ENCODE measurements at regions not wholly inside any gene's neighbourhood (a gene's known extent, or its start where the extent isn't known, plus 50 kb on each side); places are given as distances from the start of the nearest gene placed in this dataset.
A peak's percentile ranks its signal among the peaks of the same experiment; 100 is the strongest.
"Not testable (repeated sequence)": the region's sequence is repeated elsewhere in the genome, so short reads cannot be mapped to it uniquely, and the experiment has no call there.

DNA sequence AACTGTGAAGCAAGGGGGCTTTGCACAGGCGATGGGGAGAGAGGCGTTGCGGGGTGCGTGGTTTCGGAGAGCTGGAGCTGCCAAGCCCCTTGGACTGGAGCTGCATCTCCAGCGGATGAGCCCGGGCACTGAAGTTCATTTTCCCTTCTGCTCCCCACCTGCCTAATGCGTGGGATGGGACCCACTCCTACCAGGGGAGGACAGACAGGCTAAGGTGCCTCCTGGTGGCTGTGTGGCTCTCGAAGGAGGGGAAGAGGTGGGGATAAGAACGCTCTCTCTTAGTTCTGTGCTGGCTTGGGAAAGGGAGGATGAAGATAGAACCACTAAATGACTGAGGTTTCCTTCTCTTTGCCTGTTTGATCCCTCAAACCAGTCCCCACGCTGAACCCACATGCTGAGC, 177.6 kb upstream of the PITRM1 start:
- no peak for DNase-seq (ENCODE audit: low read depth in 2 of 2)

DNA sequence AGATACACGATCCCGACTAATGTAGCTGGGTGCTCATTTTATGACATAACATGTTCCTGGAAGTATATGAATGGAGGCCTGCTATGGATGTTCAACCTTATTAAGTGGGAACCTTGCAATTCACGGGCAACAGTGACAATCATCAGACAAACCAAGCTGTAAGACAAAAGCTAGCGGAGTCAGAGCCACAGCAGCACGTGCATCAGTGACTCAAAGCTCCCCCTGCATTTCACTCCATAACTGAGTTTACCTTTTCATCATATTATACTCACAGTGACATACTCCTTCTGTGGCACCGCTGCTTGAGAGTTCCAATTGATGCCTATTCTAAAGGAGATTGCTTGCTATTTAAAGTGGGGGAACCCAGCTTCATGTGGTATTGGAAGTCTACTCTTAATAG, 176.0 kb upstream of the PITRM1 start:
- DNase-seq (ENCODE audit: low read depth in 2 of 2) = no peak

DNA sequence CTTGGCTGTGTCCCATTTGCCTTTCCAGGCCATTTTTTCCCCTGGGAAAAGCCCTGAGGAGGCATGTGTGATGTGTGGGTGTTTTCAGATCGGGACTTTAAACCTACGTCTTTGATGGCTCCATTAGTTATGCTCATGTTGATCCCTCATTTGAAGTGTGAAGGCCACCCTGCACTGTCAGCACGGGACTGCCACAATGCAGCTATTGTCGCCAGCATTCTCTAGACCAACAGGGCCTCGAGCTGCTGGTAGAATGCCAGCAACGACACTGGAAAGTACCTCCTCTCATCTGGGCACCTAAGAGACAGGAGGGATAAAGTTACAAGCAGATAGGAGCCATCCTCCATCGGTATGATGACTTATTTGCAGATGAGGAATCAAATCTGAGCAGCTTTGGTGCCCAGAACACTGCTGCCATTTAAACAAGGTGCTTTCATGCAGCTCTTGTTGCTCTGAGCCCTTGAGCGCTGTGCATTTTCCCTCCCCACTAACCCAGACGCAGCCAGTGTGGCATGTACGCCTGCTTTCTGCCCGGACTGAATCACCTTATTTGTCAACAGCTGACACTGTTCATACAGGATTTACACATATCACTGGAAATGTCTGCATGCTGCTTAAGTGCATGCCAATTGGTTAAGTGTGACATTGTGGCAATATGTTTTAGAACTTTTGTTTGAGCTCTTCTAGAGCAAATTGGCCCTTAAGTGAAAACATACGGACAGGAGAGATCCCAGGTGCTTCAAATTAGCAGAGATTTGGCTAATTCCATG, 175.0 kb upstream of the PITRM1 start:
- DNase-seq (ENCODE audit: low read depth in 2 of 2) = peak in 1 of 2 experiments; percentile 25

DNA sequence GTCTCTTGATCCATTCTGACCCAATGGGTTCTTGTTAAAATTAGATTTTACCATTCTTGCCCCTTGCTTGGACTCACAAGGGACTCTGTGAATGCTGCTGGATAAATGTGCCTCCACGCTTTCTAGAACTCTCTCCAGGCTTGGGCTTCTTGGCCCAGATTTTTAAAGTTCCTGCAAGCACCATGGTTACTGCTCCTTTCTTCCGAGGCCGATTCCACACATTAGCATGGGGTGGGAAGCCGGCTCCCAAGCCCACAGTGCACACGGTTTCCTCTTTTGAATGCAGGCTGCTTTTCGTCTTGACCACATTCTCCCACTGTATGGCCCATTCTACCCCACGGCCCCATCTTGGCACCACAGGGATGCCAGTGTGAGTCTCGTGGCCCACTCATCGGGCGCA, 174.3 kb upstream of the PITRM1 start:
- DNase-seq (ENCODE audit: low read depth in 2 of 2) = no peak

DNA sequence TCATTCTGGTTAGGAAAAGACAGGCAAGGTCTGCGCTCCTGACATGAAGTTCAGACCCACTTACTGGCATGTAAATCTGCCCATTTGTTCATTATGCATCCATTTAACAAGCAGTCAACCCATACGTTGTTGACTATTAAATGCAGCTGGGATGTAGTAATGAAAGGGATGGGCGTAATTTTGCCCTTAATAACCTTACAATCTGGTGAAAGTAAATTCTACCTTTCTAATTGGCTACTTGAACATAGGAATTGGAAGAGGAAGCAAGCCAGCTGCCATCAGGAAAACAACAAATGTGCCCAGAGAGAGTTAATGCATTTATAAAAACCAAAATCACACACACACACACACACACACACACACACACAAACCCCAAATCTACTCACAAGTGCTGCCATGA, 170.2 kb upstream of the PITRM1 start:
- no peak for DNase-seq (ENCODE audit: low read depth in 2 of 2)

DNA sequence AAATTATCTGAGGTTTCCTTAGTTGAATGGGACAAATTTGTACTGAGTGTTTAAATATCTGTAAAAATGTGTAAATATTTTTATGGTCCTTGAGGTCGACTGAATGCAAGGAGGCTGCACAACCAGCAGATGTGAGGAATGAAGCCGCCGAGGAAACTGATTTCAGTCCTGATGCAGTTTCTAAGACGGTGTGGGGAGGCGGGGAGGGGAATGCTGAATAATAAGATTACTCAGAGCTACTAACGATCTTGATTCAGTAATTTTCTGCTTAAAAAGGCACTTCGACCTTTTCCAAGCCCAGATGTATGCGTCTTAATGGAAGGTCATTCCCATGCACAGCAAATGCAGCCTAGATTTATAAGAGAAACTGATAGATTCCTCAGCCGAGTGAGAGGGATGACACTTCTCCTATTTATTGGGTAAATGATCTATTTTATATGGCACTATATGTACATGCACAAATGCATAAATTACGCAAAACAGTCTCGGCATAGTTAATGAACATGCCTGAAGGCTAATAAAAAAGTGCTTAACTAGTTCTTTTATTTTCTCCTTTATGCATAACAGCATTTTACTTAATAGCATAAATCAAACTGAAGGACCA, 167.6 kb upstream of the PITRM1 start:
- DNase-seq (ENCODE audit: low read depth in 2 of 2) = no peak

DNA sequence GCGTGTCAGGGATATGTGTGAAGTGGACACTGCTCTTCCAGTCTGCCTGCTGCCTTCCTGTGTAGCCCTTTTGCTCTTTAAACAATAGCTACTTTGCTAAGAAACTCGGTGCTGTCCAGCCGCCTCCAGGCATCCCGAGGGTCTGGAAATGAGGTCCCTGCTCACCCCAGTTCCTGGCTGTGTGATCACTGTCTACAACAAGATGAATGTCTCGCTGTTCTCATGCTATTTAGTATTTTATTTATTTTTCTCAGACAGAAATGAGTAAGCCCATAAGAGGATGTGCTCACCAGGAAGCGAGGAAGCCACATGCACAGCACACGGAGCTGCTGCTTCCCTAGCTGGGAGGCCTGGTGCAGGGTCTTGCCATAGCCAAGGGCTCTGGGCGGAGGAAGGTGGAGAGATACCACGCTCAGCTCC, 167.0 kb upstream of the PITRM1 start:
- no peak for DNase-seq (ENCODE audit: low read depth in 2 of 2)

DNA sequence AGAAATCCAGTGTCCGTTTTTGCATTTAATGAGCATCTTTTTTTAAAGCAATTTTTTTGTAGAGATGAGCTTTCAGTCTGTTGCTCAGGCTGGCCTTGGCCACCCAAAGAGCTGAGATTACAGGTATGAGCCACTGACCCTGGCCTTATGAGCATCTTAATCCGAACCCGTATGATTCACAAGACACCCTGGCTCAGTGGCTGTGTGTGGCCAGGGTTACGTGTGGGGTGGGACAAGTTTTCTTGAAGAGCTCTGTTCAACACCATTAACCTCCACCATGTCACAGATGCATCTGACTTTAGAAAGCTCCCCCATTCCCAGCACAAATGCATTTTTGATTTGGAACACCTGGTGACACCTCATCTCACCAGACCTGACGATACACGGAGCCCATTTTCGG, 166.5 kb upstream of the PITRM1 start:
- no peak for DNase-seq (ENCODE audit: low read depth in 2 of 2)

DNA sequence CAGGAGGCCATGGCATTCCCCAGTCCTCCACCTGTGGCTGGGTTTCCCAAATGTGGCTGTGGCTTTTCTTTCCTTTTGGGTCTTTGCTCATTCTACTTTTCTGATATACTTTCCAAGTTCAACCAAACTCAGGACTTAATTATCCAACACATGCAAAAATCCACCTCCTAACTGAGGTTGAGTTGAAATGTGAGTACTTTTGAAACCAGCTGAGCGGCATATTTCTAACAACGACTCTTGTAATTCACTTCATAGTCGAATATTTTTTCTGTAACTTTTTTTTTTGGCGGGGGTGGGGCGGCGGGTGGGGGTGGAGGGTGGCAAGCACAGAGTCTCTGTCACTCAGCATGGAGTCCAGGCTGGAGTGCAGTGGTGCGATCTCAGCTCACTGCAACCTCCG, 165.2 kb upstream of the PITRM1 start:
- DNase-seq (ENCODE audit: low read depth in 2 of 2) = no peak

DNA sequence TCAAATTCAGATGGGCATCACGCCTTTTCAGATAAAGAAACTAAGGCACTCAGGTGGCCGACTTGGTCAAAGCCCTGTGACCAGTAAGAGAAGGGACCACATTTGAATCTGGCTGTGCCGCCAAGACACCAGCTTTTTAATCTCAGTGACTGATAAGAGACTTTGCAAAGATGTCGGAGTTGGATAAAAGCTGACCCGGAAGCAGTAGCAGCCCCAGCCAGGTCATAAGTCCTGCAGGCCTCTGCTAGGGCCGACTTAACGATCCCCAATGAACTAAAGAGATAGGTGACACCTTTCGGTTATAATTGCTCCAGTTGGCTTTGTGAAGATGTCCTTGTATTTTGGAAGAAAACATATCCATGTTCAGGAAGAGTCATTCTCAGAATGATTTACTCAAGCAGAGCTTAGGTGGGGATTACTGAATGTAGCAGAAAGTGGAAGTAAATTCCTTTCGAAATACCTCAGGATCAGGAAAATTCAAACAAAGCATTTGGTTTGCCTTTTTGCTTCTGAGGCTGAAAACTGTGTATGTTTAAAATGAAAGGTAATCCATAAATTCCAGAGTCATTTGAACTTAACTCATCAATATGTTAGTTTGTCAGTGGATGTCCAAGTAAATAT, 164.2 kb upstream of the PITRM1 start:
- DNase-seq (ENCODE audit: low read depth in 2 of 2) = no peak

DNA sequence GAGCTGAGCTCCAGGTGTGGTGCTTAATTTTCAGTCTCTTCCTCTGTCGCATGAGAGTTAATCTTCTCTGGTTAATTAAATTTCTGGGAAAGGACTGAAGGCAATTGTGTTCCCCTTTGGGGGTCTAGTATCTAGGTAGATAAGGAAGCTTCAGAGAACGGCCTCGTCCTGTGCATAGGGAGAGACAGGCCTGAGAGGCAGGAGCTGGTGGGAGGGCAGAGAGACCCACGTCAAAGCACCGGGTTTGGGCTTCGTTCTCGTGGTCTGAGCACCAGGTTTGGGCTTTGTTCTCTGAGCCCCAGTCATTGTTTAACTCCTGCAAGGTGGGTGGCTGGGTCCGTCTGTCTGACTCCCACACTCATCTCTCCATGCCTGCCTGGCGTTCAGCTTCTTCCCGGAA, 160.8 kb upstream of the PITRM1 start:
- DNase-seq (ENCODE audit: low read depth in 2 of 2) = no peak

DNA sequence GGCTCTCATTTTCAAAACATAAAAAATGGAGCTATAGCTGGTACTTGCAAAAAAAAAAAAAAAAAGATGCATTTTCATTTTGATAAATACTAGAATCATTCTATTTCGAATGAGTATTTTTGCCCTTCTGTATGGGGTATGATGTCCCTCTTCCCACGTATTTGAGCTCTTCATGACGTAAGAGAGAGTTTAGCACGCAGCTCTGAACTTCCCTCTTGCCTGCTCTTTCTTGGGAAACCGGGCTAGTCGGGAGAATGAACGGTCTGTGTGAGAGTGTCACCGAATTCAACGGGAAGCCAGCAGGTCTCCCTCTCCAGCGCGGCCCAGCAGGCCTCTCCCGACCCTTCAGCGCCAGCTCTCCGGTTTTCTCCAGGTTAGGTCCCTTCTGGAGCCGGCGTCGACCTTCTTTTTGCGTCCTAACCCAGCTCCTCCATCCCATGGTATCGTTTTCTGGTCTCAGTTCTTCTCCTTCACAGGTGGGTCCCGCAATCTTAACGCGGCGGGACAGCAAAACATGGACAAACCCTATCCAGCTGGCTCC, 159.2 kb upstream of the PITRM1 start:
- DNase-seq (ENCODE audit: low read depth in 2 of 2) = no peak

DNA sequence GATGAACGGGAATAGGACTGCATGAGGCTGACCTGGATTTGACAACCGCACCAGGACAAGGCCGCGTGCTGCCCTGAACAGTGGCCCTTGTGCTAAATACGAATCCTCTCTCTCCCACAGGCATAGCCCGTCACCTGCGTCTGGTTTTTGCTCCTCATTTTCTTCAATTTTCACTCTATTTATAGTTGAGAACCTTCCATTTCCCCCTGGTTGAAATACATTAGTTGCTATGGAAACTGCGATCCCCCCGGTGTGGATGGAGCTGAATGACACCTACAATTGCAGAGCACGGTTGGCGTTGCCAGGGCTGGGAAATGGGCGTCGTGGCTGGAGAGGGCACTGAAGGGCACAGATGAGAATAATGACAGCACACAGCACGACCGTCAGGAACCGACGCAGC, 158.6 kb upstream of the PITRM1 start:
- no peak for DNase-seq (ENCODE audit: low read depth in 2 of 2)

DNA sequence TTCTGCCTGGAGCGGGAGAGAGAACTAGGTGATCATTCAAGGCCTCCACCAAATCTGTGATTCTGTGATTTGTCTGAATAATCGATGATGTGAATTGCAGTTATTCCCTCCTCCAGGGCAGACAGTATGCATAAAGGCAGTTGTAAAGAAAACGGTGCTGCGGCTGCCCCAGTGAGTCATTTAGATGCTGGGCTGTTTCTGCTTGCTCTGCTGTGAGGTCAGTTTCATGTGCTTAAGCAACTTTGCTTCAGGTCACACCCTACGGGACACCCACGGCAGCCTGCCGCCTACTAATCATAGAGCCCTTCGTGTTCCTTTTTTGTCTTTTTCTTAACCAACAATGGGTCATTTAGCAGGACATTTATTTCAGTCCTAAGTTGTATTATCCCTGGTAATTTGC, 158.1 kb upstream of the PITRM1 start:
- DNase-seq (ENCODE audit: low read depth in 2 of 2) = no peak

DNA sequence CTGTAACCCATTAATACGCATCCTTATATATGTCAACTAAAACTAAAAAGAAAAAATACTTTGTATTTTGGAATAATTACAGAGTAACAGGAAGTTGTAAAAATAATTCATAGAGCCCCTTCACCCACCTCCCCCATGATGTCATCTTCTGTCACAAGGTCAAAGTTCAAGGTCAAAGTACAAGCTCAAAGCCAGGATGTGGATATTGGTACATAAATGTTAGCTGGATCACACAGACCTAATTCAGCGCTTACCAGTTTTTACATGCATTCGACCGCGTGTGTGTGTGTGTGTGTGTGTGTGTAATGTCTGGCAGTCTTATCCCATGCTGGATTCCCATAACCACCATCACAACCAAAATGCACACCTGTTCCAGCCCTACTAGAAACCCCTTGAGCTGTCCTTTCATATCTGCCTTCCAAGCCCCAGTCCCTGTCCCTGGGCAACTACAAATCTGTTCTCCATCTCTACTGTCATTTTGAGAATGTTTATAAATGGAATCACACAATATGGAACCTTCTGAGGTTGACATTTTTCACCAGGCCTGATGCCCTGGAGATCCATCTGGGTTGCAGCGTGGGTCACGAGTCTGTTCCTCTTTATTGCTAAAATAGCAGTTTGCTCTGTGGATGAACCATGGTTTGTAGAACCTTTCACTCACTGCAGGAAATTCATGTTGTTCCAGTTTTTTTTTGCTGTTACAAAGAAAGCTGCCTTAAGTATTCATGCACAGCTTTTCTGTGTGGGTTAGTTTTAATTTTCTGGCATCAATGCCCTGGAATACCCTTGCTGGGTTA, 153.6 kb upstream of the PITRM1 start:
- no peak for DNase-seq (ENCODE audit: low read depth in 2 of 2)

DNA sequence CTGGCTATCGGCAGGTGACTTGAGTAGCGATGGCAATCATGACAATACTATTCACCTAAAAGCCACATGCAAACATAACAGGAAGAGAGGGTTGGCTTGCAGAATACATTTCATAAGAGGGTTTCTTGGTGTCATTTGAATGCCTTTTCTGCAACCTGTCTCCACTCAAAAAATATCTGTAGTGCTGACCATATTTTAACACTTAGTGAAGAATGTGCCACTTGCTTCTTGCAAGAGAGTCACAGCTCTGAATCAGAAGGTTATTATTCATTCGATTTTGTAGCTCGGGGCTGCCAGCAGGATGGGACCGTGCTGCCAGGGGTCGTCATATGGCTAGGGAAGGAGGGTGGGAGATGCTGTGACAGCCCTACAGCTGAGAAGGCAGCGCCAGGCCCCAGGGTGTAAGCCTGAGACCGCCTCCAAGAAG, 152.0 kb upstream of the PITRM1 start:
- no peak for DNase-seq (ENCODE audit: low read depth in 2 of 2)

DNA sequence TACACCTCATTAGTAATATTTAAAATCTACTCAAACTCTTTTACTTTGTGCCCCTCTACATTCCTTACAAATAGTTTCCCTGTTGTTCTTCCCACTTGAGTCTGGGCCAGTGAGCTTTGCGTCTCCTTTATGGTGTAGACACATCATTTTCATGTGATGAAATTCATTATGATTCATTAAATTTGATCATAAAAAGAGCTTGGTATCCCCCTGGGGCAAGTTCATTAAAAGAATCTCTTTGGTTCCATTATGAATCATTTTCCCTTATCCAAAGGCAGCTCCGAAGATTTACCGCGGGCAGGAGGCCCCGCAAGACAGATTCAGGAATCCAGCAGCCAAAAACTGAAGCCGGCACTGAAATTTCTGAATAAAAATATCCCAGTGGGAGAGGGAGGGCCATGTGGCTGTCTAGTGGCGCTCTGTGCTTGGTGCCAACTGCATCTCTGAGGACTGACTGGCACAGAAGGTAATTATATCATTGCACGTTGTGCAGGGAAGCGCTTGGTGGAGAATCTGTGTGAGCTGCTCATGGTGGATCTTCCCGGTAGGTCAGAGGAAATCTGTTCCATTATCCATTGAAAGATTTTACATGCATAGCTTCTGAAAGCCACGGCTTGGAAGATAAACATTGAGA, 151.4 kb upstream of the PITRM1 start:
- peak; percentile 81 to 84 for DNase-seq (ENCODE audit: low read depth in 2 of 2)

DNA sequence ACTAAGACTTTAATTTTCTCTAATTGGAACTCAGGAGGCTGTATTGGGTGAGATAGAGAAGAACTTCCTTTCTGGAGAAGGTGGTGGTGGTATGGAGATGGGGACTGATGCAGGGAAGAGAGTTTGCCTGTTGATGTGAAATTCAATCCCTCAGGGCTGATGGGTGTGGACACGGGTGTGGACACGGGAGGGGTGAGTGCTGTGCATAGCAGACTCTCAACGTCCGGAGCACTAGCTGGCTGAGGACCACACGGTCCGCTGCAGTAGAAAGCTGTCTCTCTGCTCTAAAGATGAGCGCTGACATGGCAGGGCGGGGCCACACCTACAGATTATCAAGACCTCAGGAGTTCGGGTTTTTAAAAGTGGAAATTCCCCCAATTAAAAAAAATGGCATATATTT, 148.5 kb upstream of the PITRM1 start:
- DNase-seq (ENCODE audit: low read depth in 2 of 2) = no peak

DNA sequence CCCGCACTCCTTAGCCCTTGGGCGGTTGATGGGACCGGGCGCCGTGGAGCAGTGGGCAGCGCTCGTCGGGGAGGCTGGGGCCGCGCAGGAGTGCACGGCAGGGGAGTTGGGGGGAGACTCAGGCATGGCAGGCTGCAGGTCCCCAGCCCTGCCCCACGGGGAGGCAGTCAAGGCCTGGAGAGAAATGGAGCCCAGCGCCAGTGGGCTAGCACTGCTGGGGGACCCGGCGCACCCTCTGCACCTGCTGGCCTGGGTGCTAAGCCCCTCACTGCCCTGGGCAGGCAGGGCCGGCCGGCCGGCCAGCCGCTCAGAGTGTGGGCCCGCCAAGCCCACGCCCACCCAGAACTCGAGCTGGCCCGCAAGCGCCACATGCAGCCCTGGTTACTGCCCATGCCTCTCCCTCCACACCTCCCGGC, 147.2 kb upstream of the PITRM1 start:
- no peak for DNase-seq (ENCODE audit: low read depth in 2 of 2)

DNA sequence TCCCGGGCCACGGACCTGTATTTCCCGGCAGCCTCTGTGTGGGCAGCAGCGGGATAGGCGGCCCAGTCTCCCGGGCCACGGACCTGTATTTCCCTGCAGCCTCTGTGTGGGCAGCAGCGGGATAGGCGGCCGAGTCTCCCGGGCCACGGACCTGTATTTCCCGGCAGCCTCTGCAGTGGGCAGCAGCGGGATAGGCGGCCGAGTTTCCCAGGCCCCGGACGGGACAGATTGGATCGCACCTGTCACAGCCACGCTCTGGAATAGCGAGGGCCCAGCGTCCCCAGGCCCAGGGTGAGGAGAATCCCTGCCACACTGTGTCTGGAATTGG, 145.9 kb upstream of the PITRM1 start:
- not testable (repeated sequence) for DNase-seq (ENCODE audit: low read depth in 2 of 2)

DNA sequence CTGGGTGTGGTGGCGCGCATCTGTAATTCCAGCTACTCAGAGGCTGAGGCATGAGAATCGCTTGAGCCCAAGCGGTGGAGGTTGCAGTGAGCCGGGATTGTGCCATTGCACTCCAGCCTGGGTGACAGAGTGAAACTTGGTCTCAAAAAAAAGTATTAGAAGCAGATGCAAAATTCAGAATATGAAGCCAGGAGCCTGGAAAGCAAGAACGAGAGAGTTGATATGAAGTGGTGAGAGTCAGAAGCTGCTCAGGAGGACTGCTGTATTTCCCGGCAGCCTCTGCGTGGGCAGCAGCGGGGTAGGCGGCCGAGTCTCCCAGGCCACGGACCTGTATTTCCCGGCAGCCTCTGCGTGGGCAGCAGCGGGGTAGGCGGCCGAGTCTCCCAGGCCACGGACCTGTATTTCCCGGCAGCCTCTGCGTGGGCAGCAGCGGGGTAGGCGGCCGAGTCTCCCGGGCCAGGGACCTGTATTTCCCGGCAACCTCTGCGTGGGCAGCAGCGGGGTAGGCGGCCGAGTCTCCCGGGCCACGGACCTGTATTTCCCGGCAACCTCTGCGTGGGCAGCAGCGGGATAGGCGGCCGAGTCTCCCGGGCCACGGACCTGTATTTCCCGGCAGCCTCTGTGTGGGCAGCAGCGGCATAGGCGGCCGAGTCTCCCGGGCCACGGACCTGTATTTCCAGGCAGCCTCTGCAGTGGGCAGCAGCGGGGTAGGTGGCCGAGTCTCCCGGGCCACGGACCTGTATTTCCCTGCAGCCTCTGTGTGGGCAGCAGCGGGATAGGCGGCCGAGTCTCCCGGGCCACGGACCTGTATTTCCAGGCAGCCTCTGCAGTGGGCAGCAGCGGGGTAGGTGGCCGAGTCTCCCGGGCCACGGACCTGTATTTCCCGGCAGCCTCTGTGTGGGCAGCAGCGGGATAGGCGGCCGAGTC, 145.2 kb upstream of the PITRM1 start:
- DNase-seq (ENCODE audit: low read depth in 2 of 2) = not testable (repeated sequence)
